HCT116 (cell line): ENCODE measurements at regions not wholly inside any gene's neighbourhood (a gene's known extent, or its start where the extent isn't known, plus 50 kb on each side); places are given as distances from the start of the nearest gene placed in this dataset.

Source experiments
- ATAC-seq: fragments of 200-7000 bp; cut with Tn5 transposase; 2 replicates; pipeline ENCODE4 v1.9.1; 2020; ENCODE audit warnings: mild to moderate bottlenecking, moderate library complexity
- BruUV-seq: library from RNA; stranded (reverse); fragments of 400-500 nt; replicated peaks from 2 replicates; lab custom pipeline; 2021; lab: Mats Ljungman, UMichigan
- CTCF ChIA-PET: fragments of 300-600 bp; sonication (Branson Sonifier 250); formaldehyde crosslinking; loops from one replicate; lab custom pipeline; 2021; ENCODE audit warnings: antibody characterized with exemption; lab: Charles Lee
- POLR2A ChIA-PET: fragments of 300-600, 350-600 bp; sonication (Branson Sonifier 250); formaldehyde crosslinking; loops from one replicate; lab custom pipeline; 2021; ENCODE audit warnings: antibody characterized with exemption; lab: Charles Lee
- RAD21 ChIA-PET, 2 experiments: fragments of 300-600 bp; sonication (Branson Sonifier 250); formaldehyde crosslinking; loops; one replicate each; lab custom pipeline; 2023; ENCODE audit warnings: low total read pairs in 2 of 2; ENCODE audit not compliant: uncharacterized antibody in 2 of 2, unreplicated experiment in 2 of 2, low non-redundant PET in 1 of 2; lab: Charles Lee
- DNase-seq: peaks from one replicate; pipeline ENCODE4 v3.0.0-alpha.2; 2010; ENCODE audit warnings: low read depth, low spot score
- H2AFZ ChIP-seq: fragments of 200-600 bp; shearing (Covaris generic), sonication (generic); 2 replicates; pipeline ENCODE4 v1.6.1; 2017; ENCODE audit warnings: low read depth, mixed run types, mixed read lengths, antibody characterized with exemption, low read length; ENCODE audit not compliant: poor library complexity, severe bottlenecking
- H3K27ac ChIP-seq: 2 replicates; pipeline ENCODE4 v1.5.1; 2012; ENCODE audit warnings: low read depth, low read length
- H3K27me3 ChIP-seq: fragments of 200-600 bp; sonication (generic); 2 replicates; pipeline ENCODE4 v1.6.1; 2016; ENCODE audit warnings: mixed run types, low read length, mixed read lengths; ENCODE audit not compliant: insufficient read depth
- H3K36me3 ChIP-seq, 2 experiments: fragments of 200-500 bp in 1 of 2; fragments of 200-600 bp in 1 of 2; sonication (Bioruptor generic) in 1 of 2; sonication (generic) in 1 of 2; 2 replicates each; pipeline versions ENCODE4 v1.5.1 to v1.6.1; 2014 to 2016; ENCODE audit warnings: low read length in 2 of 2, inconsistent platforms in 1 of 2, mixed read lengths in 1 of 2, mixed run types in 1 of 2; ENCODE audit not compliant: insufficient read depth in 2 of 2, control insufficient read depth in 1 of 2
- H3K4me1 ChIP-seq, 2 experiments: fragments of 200-600 bp in 1 of 2; sonication (generic) in 1 of 2; 2 replicates each; pipeline versions ENCODE4 v1.5.1 to v1.6.1; 2012 to 2017; ENCODE audit warnings: low read length in 2 of 2, inconsistent platforms in 1 of 2, mild to moderate bottlenecking in 1 of 2, mixed read lengths in 1 of 2, mixed run types in 1 of 2, moderate library complexity in 1 of 2; ENCODE audit not compliant: insufficient read depth in 2 of 2, control insufficient read depth in 1 of 2
- H3K4me2 ChIP-seq: fragments of 200-600 bp; sonication (generic); 2 replicates; pipeline ENCODE4 v1.6.1; 2017; ENCODE audit warnings: mixed run types, low read length, mixed read lengths
- H3K4me3 ChIP-seq, 2 experiments: fragments of 200-600 bp in 1 of 2; sonication (generic) in 1 of 2; replicated peaks in 1 of 2; 2 replicates each; pipeline ENCODE4 v1.5.1; 2011 to 2016; ENCODE audit warnings: low read length in 2 of 2, control low read depth in 1 of 2, low read depth in 1 of 2, mild to moderate bottlenecking in 1 of 2, mixed read lengths in 1 of 2, mixed run types in 1 of 2
- H3K79me2 ChIP-seq: fragments of 200-600 bp; sonication (generic); 2 replicates; pipeline ENCODE4 v1.6.1; 2017; ENCODE audit warnings: mild to moderate bottlenecking, mixed run types, low read length, moderate library complexity, mixed read lengths; ENCODE audit not compliant: insufficient read depth
- H3K9ac ChIP-seq: fragments of 200-600 bp; sonication (generic); 2 replicates; pipeline ENCODE4 v1.6.1; 2016; ENCODE audit warnings: low read length, mixed read lengths
- H3K9me2 ChIP-seq: fragments of 200-600 bp; sonication (generic), shearing (Covaris generic); 2 replicates; pipeline ENCODE4 v1.6.1; 2017; ENCODE audit warnings: mixed run types, mild to moderate bottlenecking, moderate library complexity; ENCODE audit not compliant: insufficient read depth
- H3K9me3 ChIP-seq, 2 experiments: fragments of 200-500 bp in 1 of 2; fragments of 200-600 bp in 1 of 2; sonication (Bioruptor generic) in 1 of 2; sonication (generic) in 1 of 2; 2 replicates each; pipeline ENCODE4 v1.6.1; 2014 to 2017; ENCODE audit warnings: low read length in 2 of 2, mixed read lengths in 2 of 2, inconsistent platforms in 1 of 2, low read depth in 1 of 2, mild to moderate bottlenecking in 1 of 2, mixed run types in 1 of 2, moderate library complexity in 1 of 2; ENCODE audit not compliant: control insufficient read depth in 1 of 2, insufficient read depth in 1 of 2
- H4K20me1 ChIP-seq: fragments of 200-600 bp; sonication (generic), shearing (Covaris generic); 2 replicates; pipeline ENCODE4 v1.6.1; 2017; ENCODE audit warnings: mixed run types, mild to moderate bottlenecking, moderate library complexity; ENCODE audit not compliant: insufficient read depth
- CBX3 ChIP-seq: IDR thresholded peaks from 2 replicates; pipeline ENCODE4 v1.6.1; 2012; ENCODE audit warnings: low read depth
- CEBPB ChIP-seq: IDR thresholded peaks from 2 replicates; pipeline ENCODE4 v1.6.1; 2012; ENCODE audit warnings: low read depth
- ELF1 ChIP-seq: IDR thresholded peaks from 2 replicates; pipeline ENCODE4 v1.6.1; 2012; ENCODE audit warnings: low read depth, borderline replicate concordance
- EZH2 ChIP-seq: fragments of 200-600 bp; sonication (generic); IDR thresholded peaks from 2 replicates; pipeline ENCODE4 v1.6.1; 2017; ENCODE audit warnings: antibody characterized with exemption, mixed run types
- EZH2phosphoT487 ChIP-seq: fragments of 200-600 bp; IDR thresholded peaks from 2 replicates; pipeline ENCODE4 v1.6.1; 2018; ENCODE audit warnings: antibody characterized with exemption, borderline replicate concordance
- FOSL1 ChIP-seq: IDR thresholded peaks from 2 replicates; pipeline ENCODE4 v1.6.1; 2012; ENCODE audit warnings: low read depth
- JUND ChIP-seq: IDR thresholded peaks from 2 replicates; pipeline ENCODE4 v1.6.1; 2012
- RAD21 ChIP-seq: IDR thresholded peaks from 2 replicates; pipeline ENCODE4 v1.6.1; 2012; ENCODE audit warnings: low read depth, mild to moderate bottlenecking
- SIN3A ChIP-seq: IDR thresholded peaks from 2 replicates; pipeline ENCODE4 v1.6.1; 2012; ENCODE audit warnings: low read depth
- YY1 ChIP-seq: IDR thresholded peaks from 2 replicates; pipeline ENCODE4 v1.6.1; 2011; ENCODE audit warnings: low read length, low read depth, moderate library complexity, mild to moderate bottlenecking; ENCODE audit not compliant: insufficient replicate concordance; ENCODE audit errors: extremely low read depth
- ZFX ChIP-seq: fragments of 450-650 bp; IDR thresholded peaks from 2 replicates; pipeline ENCODE4 v1.6.1; 2017
- intact Hi-C: fragments of 100-400 bp; cut with micrococcal nuclease; formaldehyde crosslinking; loops from 2 replicates; pipeline ENCODE4 v1.10.0; 2022
- TF ChIP-seq, protein P1 (sequence below): IDR thresholded peaks from 2 replicates; pipeline ENCODE4 v1.6.1; 2012; ENCODE audit warnings: low read depth
- TF ChIP-seq, protein P2 (sequence below): IDR thresholded peaks from 2 replicates; pipeline ENCODE4 v1.6.1; 2011; ENCODE audit warnings: mild to moderate bottlenecking, low read length, moderate library complexity; ENCODE audit not compliant: insufficient replicate concordance; ENCODE audit errors: extremely low read depth

DNA sequence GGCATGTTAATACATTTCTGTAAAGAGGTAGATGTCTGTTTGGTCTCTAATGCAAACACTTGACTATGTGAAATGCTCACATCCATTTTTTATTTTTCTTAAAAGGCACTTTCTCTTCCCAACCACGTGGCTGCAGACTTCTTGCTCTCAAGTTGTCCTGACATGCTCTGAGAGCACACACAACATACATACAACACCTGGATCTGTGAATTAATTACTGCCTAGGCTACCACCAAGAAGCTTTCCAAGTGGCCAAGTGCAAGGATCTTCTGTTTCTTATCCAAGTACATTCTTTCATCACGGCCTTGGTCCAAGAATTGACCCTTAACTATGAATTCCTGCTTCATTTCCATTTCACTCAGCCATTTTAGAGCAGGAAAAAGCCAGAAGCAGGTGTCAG, 110.8 kb downstream of the SPRY1 start:
- no peaks in the 10 kb centered on the region for H3K79me2 ChIP-seq
- TF ChIP-seq JUND (no peak), EZH2phosphoT487 (no peak)
- ChIA-PET POLR2A (no interaction called here), CTCF (no interaction called here), RAD21 (no interaction called here)
- H3K27ac ChIP-seq: no peak overlapping the region
- no peaks in the 10 kb centered on the region for H3K36me3 ChIP-seq
- no peak overlapping the region for H3K4me3 ChIP-seq
- BruUV-seq: no TSS peak
- H2AFZ ChIP-seq: peak overlapping the region; percentile 18
- no peaks in the 10 kb centered on the region for H3K9me2 ChIP-seq
- H3K9me3 ChIP-seq: no peaks in the 10 kb centered on the region
- no peaks in the 10 kb centered on the region for H3K27me3 ChIP-seq
- H3K4me1 ChIP-seq: peaks cover 3 to 15% of the 10 kb centered on the region in 2 experiments; a peak in 2 of 4 replicates
- no peak overlapping the region for H3K4me2 ChIP-seq
- intact Hi-C loops: no loop called here
- H4K20me1 ChIP-seq: no peaks in the 10 kb centered on the region
- DNase-seq (no peak), ATAC-seq (no peak)
- no peak overlapping the region for H3K9ac ChIP-seq

DNA sequence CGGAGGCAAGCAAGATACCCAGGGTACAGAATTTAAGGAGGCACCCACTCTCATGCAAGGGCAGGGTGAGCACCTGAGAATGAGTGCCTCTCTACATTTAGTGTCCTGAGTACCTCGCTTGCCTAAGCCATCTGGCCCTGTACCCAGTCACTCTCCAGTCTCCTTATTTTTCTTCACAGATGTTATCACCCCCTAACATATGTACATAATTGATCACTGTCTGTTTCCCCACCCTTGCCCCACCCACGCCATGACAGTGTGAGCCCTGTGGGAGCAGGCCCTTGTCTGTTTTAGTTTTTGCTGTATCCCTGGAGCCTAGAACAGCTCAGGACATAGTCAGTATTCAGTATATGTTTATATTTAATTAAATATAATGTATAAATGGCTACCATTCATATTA, 113.6 kb downstream of the SPRY1 start:
- no peak for ATAC-seq
- H3K79me2 ChIP-seq: no peaks in the 10 kb centered on the region
- ChIA-PET POLR2A (no interaction called here), RAD21 (no interaction called here)
- TF ChIP-seq FOSL1: no peak
- no peak for TF ChIP-seq RAD21
- no peak for TF ChIP-seq EZH2
- no peak for TF ChIP-seq CEBPB
- no peak for TF ChIP-seq EZH2phosphoT487
- no peak for TF ChIP-seq SIN3A
- TF ChIP-seq JUND: no peak
- no peak for TF ChIP-seq YY1
- TF ChIP-seq ZFX: no peak
- no peak for TF ChIP-seq ELF1
- TF ChIP-seq, protein P1, sequence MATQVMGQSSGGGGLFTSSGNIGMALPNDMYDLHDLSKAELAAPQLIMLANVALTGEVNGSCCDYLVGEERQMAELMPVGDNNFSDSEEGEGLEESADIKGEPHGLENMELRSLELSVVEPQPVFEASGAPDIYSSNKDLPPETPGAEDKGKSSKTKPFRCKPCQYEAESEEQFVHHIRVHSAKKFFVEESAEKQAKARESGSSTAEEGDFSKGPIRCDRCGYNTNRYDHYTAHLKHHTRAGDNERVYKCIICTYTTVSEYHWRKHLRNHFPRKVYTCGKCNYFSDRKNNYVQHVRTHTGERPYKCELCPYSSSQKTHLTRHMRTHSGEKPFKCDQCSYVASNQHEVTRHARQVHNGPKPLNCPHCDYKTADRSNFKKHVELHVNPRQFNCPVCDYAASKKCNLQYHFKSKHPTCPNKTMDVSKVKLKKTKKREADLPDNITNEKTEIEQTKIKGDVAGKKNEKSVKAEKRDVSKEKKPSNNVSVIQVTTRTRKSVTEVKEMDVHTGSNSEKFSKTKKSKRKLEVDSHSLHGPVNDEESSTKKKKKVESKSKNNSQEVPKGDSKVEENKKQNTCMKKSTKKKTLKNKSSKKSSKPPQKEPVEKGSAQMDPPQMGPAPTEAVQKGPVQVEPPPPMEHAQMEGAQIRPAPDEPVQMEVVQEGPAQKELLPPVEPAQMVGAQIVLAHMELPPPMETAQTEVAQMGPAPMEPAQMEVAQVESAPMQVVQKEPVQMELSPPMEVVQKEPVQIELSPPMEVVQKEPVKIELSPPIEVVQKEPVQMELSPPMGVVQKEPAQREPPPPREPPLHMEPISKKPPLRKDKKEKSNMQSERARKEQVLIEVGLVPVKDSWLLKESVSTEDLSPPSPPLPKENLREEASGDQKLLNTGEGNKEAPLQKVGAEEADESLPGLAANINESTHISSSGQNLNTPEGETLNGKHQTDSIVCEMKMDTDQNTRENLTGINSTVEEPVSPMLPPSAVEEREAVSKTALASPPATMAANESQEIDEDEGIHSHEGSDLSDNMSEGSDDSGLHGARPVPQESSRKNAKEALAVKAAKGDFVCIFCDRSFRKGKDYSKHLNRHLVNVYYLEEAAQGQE: no peak
- TF ChIP-seq, protein P2, sequence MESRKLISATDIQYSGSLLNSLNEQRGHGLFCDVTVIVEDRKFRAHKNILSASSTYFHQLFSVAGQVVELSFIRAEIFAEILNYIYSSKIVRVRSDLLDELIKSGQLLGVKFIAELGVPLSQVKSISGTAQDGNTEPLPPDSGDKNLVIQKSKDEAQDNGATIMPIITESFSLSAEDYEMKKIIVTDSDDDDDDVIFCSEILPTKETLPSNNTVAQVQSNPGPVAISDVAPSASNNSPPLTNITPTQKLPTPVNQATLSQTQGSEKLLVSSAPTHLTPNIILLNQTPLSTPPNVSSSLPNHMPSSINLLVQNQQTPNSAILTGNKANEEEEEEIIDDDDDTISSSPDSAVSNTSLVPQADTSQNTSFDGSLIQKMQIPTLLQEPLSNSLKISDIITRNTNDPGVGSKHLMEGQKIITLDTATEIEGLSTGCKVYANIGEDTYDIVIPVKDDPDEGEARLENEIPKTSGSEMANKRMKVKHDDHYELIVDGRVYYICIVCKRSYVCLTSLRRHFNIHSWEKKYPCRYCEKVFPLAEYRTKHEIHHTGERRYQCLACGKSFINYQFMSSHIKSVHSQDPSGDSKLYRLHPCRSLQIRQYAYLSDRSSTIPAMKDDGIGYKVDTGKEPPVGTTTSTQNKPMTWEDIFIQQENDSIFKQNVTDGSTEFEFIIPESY: no peak
- TF ChIP-seq CBX3: no peak
- TF ChIP-seq, all 23 proteins: peak for 0
- Histone ChIP-seq H3K27ac (no peak overlapping the region), H4K20me1 (no peaks in the 10 kb centered on the region), H3K36me3 (no peaks in the 10 kb centered on the region), H3K4me1 (peaks cover 0 to 9% of the 10 kb centered on the region in 2 experiments; a peak in 1 of 4 replicates), H2AFZ (no peak overlapping the region), H3K27me3 (no peaks in the 10 kb centered on the region), H3K9me3 (no peaks in the 10 kb centered on the region), H3K9me2 (no peaks in the 10 kb centered on the region), H3K4me2 (no peak overlapping the region), H3K9ac (no peak overlapping the region), H3K4me3 (no peak overlapping the region)
- CTCF ChIA-PET: no interaction called here
- no peak for DNase-seq
- intact Hi-C loops: no loop called here
- no TSS peak for BruUV-seq
